GM12891 (cell line): ENCODE measurements at regions not wholly inside any gene's neighbourhood (a gene's known extent, or its start where the extent isn't known, plus 50 kb on each side); places are given as distances from the start of the nearest gene placed in this dataset.
"Not testable (repeated sequence)": the region's sequence is repeated elsewhere in the genome, so short reads cannot be mapped to it uniquely, and the experiment has no call there.

Source experiments
- PAX5 ChIP-seq: IDR thresholded peaks from 2 replicates; pipeline ENCODE4 v1.6.1; 2011; ENCODE audit warnings: low read length, moderate library complexity, mild to moderate bottlenecking; ENCODE audit not compliant: insufficient read depth, severe bottlenecking
- POLR2A ChIP-seq: IDR thresholded peaks from 2 replicates; pipeline ENCODE4 v1.6.1; 2011; ENCODE audit warnings: low read depth, low read length, control low read depth
- POLR2AphosphoS5 ChIP-seq: IDR thresholded peaks from 2 replicates; pipeline ENCODE4 v1.6.1; 2011; ENCODE audit warnings: low read depth, low read length, control low read depth
- POU2F2 ChIP-seq: IDR thresholded peaks from 2 replicates; pipeline ENCODE4 v1.6.1; 2011; ENCODE audit warnings: low read depth, mild to moderate bottlenecking, control low read depth, low read length, moderate library complexity
- SPI1 ChIP-seq: IDR thresholded peaks from 2 replicates; pipeline ENCODE4 v1.6.1; 2011; ENCODE audit warnings: low read depth, low read length, control low read depth
- TAF1 ChIP-seq: IDR thresholded peaks from 2 replicates; pipeline ENCODE4 v1.6.1; 2011; ENCODE audit warnings: low read depth, low read length, control low read depth

DNA sequence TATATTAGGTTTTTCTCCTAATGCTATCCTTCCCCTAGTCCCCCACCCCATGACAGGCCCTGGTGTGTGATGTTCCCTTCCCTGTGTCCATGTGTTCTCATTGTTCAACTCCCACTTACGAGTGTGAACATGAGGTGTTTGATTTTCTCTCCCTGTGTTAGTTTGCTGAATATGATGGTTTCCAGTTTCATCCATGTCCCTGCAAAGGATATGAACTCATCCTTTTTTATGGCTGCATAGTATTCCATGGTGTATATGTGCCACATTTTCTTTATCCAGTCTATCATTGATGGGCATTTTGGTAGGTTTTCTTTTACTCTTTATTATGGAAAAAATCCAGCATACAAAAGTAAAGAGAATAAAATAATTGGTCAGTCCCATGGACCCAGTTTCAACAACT, 126.1 kb downstream of the PHETA1 start:
- TF ChIP-seq POLR2AphosphoS5, POLR2A, TAF1, PAX5, SPI1, POU2F2: not testable (repeated sequence)
